Upper lobe of right lung (tissue), 1 donor: ENCODE measurements at regions not wholly inside any gene's neighbourhood (a gene's known extent, or its start where the extent isn't known, plus 50 kb on each side); places are given as distances from the start of the nearest gene placed in this dataset.

Source experiments
- ATAC-seq: fragments of 200-7000 bp; cut with Tn5 transposase; one replicate; pipeline ENCODE4 v1.9.1; 2020; ENCODE audit warnings: mild to moderate bottlenecking, moderate library complexity
- DNase-seq: peaks from one replicate; pipeline ENCODE4 v3.0.0-alpha.2; 2020
- H3K27ac ChIP-seq: fragments of 200-600 bp; one replicate; pipeline ENCODE4 v1.8.0; 2022
- H3K27me3 ChIP-seq: fragments of 200-600 bp; one replicate; pipeline ENCODE4 v1.8.0; 2022; ENCODE audit warnings: mild to moderate bottlenecking
- H3K36me3 ChIP-seq: fragments of 200-600 bp; one replicate; pipeline ENCODE4 v1.8.0; 2022
- H3K4me1 ChIP-seq: fragments of 200-600 bp; one replicate; pipeline ENCODE4 v1.8.0; 2022
- H3K4me3 ChIP-seq: fragments of 200-600 bp; one replicate; pipeline ENCODE4 v1.8.0; 2022; ENCODE audit warnings: mild to moderate bottlenecking
- H3K9me3 ChIP-seq: fragments of 200-600 bp; one replicate; pipeline ENCODE4 v1.8.0; 2022
- CTCF ChIP-seq: fragments of 200-600 bp; IDR thresholded peaks from one replicate; pipeline ENCODE4 v1.8.0; 2022; ENCODE audit warnings: antibody characterized with exemption
- intact Hi-C: fragments of 100-400 bp; cut with DNase I; formaldehyde crosslinking; loops from one replicate; pipeline ENCODE4 v1.11.0; 2022
- donor health status: DM: no; HTN: yes; CAD: no; lungs with severe emphysema.

- intact Hi-C loops: no loop called here
- peaks cover 21% of the 10 kb centered on the region for H3K4me1 ChIP-seq
- no peak overlapping the region for H3K27ac ChIP-seq
- peak; percentile 81 for ATAC-seq
- peak; percentile 76 for DNase-seq
- no peaks in the 10 kb centered on the region for H3K9me3 ChIP-seq
- no peaks in the 10 kb centered on the region for H3K27me3 ChIP-seq
- TF ChIP-seq CTCF: no peak
- H3K4me3 ChIP-seq: peak overlapping the region; percentile 39
- H3K36me3 ChIP-seq: no peaks in the 10 kb centered on the region
Measured at GRCh38 chr3:72177075-72178050, 392.4 kb upstream of the PROK2 start.

GRCh38 chr3:72176537-72177041 lies 391.6 kb upstream of the PROK2 start:
- ATAC-seq: peak; percentile 37
- no peak overlapping the region for H3K27ac ChIP-seq
- intact Hi-C loops: no loop called here
- no peaks in the 10 kb centered on the region for H3K36me3 ChIP-seq
- TF ChIP-seq CTCF: no peak
- peaks cover 21% of the 10 kb centered on the region for H3K4me1 ChIP-seq
- no peaks in the 10 kb centered on the region for H3K9me3 ChIP-seq
- H3K4me3 ChIP-seq: no peak overlapping the region
- H3K27me3 ChIP-seq: no peaks in the 10 kb centered on the region
- DNase-seq: no peak

GRCh38 chr3:72175296-72175858 lies 390.4 kb upstream of the PROK2 start:
- intact Hi-C loops: no loop called here
- Histone ChIP-seq H3K27ac (no peak overlapping the region), H3K27me3 (no peaks in the 10 kb centered on the region), H3K4me3 (no peak overlapping the region), H3K36me3 (no peaks in the 10 kb centered on the region), H3K4me1 (peaks cover 21% of the 10 kb centered on the region), H3K9me3 (no peaks in the 10 kb centered on the region)
- TF ChIP-seq CTCF: no peak
- DNase-seq: no peak
- ATAC-seq: peak; percentile 57

GRCh38 chr3:72174890-72175289 lies 389.9 kb upstream of the PROK2 start:
- Histone ChIP-seq H3K27me3 (no peaks in the 10 kb centered on the region), H3K36me3 (no peaks in the 10 kb centered on the region), H3K27ac (no peak overlapping the region), H3K9me3 (no peaks in the 10 kb centered on the region), H3K4me1 (peaks cover 21% of the 10 kb centered on the region), H3K4me3 (no peak overlapping the region)
- intact Hi-C loops: no loop called here
- no peak for DNase-seq
- no peak for ATAC-seq
- TF ChIP-seq CTCF: no peak

GRCh38 chr3:72174040-72174439 lies 389.1 kb upstream of the PROK2 start:
- no peaks in the 10 kb centered on the region for H3K36me3 ChIP-seq
- intact Hi-C loops: no loop called here
- no peaks in the 10 kb centered on the region for H3K9me3 ChIP-seq
- H3K27ac ChIP-seq: no peak overlapping the region
- no peaks in the 10 kb centered on the region for H3K27me3 ChIP-seq
- no peak overlapping the region for H3K4me3 ChIP-seq
- ATAC-seq (no peak), DNase-seq (no peak)
- no peak for TF ChIP-seq CTCF
- peaks cover 21% of the 10 kb centered on the region for H3K4me1 ChIP-seq
